ENCODE measurements at regions not wholly inside any gene's neighbourhood (a gene's known extent, or its start where the extent isn't known, plus 50 kb on each side); places are given as distances from the start of the nearest gene placed in this dataset.

GRCh38 chr17:34798581-34798980, 162.7 kb downstream of the CCT6B start:
- TF ChIP-seq POLR2A (IDR thresholded peaks at IDR 0.05) (no peak), CTCF (IDR thresholded peaks at IDR 0.05) (no peak)

Data from vagina (tissue), 2 donors.